ENCODE measurements at regions not wholly inside any gene's neighbourhood (a gene's known extent, or its start where the extent isn't known, plus 50 kb on each side); places are given as distances from the start of the nearest gene placed in this dataset.

DNA sequence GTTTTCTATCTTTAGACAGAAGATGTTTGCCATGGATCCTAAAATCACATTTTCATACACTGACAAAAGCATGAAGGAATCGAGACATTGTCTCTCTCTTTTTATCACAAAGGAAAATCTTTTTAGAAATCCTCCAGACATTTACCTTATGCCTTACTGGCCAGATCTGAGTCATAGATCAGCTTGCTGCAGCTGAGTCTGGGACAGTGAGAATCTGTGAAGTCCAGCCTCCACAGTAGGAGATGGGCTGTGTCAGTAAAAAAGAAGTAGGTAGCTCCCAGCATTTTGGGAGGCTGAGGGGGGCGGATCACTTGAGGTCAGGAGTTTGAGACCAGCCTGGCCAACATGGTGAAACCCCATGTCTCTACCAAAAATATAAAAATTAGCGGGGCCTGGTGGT is 333.4 kb upstream of the ZNF462 start:
- no peak for ATAC-seq
- TF ChIP-seq, protein P1, sequence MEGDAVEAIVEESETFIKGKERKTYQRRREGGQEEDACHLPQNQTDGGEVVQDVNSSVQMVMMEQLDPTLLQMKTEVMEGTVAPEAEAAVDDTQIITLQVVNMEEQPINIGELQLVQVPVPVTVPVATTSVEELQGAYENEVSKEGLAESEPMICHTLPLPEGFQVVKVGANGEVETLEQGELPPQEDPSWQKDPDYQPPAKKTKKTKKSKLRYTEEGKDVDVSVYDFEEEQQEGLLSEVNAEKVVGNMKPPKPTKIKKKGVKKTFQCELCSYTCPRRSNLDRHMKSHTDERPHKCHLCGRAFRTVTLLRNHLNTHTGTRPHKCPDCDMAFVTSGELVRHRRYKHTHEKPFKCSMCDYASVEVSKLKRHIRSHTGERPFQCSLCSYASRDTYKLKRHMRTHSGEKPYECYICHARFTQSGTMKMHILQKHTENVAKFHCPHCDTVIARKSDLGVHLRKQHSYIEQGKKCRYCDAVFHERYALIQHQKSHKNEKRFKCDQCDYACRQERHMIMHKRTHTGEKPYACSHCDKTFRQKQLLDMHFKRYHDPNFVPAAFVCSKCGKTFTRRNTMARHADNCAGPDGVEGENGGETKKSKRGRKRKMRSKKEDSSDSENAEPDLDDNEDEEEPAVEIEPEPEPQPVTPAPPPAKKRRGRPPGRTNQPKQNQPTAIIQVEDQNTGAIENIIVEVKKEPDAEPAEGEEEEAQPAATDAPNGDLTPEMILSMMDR (IDR thresholded peaks at IDR 0.05): no peak
- no peaks in the 10 kb centered on the region for H3K4me1 ChIP-seq
- H3K9me3 ChIP-seq: no peaks in the 10 kb centered on the region
- H3K27ac ChIP-seq: no peak overlapping the region
- H3K4me3 ChIP-seq: no peak overlapping the region
- no peak for DNase-seq
- no peaks in the 10 kb centered on the region for H3K36me3 ChIP-seq
- intact Hi-C loops (cut with DNase I): no loop called here
- H3K27me3 ChIP-seq (ENCODE audit: low read depth): no peaks in the 10 kb centered on the region

DNA sequence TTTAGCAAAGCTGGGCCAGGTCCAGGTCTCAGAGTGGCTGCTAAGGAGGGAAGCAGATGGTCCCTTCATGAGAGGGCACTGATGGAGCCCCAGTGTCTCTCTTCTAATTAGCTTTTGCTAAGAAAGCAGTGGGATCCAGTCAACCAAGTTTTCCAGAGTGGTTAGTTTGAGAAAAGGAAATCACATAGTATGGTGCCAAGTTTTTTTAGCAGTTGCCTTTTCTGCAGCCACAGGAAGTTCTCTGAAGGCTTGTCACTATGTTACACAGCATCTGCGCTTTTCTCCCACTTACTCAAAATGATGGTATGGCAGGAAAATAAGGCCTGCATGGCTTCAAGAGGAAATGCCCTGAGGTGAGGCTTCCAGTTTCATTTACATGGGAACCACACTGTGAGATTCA is 331.5 kb upstream of the ZNF462 start:
- H3K27me3 ChIP-seq (ENCODE audit: low read depth): no peaks in the 10 kb centered on the region
- TF ChIP-seq, protein P1 (IDR thresholded peaks at IDR 0.05): no peak
- no peaks in the 10 kb centered on the region for H3K36me3 ChIP-seq
- DNase-seq (no peak), ATAC-seq (no peak)
- no peaks in the 10 kb centered on the region for H3K4me1 ChIP-seq
- intact Hi-C loops (cut with DNase I): no loop called here
- no peak overlapping the region for H3K27ac ChIP-seq
- no peak overlapping the region for H3K4me3 ChIP-seq
- H3K9me3 ChIP-seq: no peaks in the 10 kb centered on the region

DNA sequence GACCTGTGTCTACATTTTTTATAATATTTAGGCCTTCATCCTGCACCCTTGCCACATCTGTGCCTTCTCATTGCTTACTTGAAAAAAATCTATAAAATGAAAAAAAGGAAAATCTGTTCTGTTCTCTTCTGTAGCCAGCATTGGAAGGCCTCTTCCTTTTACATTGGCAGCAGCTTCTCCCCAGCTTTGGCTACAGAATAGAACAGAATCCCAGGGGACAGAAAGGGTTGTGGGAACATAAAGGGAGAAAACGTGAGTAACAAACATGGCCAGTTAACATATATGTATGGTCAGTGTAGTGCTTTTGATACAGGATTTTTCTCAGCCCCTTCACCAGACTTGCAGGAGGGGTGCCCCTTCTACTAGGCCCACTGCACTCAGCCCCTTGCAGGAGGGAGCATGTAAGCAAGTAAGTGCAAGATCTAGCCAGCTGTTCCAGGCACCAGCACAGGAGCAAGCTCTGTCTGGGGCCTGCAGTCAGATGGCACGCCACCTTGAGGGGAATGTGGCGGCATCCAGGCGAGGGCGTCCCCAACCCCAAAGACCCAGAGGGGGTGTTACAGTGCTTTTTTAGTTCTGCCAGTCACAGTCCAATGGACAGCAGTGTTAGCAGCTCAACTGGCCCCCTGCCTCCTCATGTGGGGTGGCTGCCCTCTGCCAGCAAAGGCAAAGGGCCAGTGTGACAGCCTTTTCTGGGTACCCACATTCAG is 330.5 kb upstream of the ZNF462 start:
- TF ChIP-seq, protein P1 (IDR thresholded peaks at IDR 0.05): no peak
- intact Hi-C loops (cut with DNase I): no loop called here
- DNase-seq (no peak), ATAC-seq (peak in 1 of 2 donors; percentile 21)
- Histone ChIP-seq H3K4me3 (no peak overlapping the region), H3K27ac (no peak overlapping the region), H3K4me1 (no peaks in the 10 kb centered on the region), H3K27me3 (ENCODE audit: low read depth) (no peaks in the 10 kb centered on the region), H3K36me3 (no peaks in the 10 kb centered on the region), H3K9me3 (no peaks in the 10 kb centered on the region)

DNA sequence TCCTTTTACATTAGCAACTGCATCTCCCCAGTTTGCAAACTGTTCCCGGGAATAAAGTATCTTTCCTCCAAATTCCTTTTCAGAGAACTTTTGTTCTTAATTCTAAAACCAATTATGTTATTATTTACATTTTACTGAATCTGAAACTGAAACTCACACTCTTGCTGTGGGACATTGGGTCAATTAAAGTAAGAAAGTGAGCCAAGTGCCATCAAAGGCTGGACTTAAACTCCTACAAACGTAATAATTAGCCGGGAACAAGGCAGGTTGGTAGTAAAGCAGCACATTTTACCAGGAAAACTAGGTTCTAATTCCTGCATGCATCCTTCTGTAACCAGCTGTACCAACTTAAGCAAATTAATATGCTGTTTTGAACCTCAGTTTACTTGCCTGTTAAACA is 328.2 kb upstream of the ZNF462 start:
- Histone ChIP-seq H3K9me3 (no peaks in the 10 kb centered on the region), H3K4me1 (no peaks in the 10 kb centered on the region), H3K27me3 (ENCODE audit: low read depth) (no peaks in the 10 kb centered on the region), H3K36me3 (no peaks in the 10 kb centered on the region), H3K27ac (no peak overlapping the region), H3K4me3 (no peak overlapping the region)
- ATAC-seq (no peak), DNase-seq (no peak)
- intact Hi-C loops (cut with DNase I): no loop called here
- TF ChIP-seq, protein P1 (IDR thresholded peaks at IDR 0.05): no peak

DNA sequence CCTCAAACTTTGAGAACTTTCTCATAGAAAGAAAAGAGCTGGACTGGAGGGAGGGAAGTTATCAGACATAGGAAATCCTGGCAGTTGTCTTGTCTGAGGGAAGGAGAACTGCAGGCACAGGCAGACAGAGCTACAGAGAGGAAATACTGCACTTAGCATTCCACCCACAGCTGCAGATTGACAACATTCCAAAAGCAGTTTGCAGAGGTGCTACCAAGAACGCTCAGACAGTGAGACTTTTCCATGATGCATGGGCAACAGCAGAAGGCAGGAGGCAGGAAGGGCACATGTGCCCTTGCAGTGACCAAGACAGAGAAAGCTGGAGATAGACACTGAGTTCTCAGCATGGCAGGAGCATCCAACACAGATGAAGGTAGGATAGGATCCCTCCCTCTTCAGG is 327.5 kb upstream of the ZNF462 start:
- intact Hi-C loops (cut with DNase I): no loop called here
- DNase-seq (no peak), ATAC-seq (no peak)
- H3K9me3 ChIP-seq: no peaks in the 10 kb centered on the region
- no peaks in the 10 kb centered on the region for H3K4me1 ChIP-seq
- TF ChIP-seq, protein P1 (IDR thresholded peaks at IDR 0.05): no peak
- H3K4me3 ChIP-seq: no peak overlapping the region
- H3K36me3 ChIP-seq: no peaks in the 10 kb centered on the region
- no peak overlapping the region for H3K27ac ChIP-seq
- H3K27me3 ChIP-seq (ENCODE audit: low read depth): no peaks in the 10 kb centered on the region
